NT2/D1 (cell line): ENCODE measurements at regions not wholly inside any gene's neighbourhood (a gene's known extent, or its start where the extent isn't known, plus 50 kb on each side); places are given as distances from the start of the nearest gene placed in this dataset.

Experiments used
- DNase-seq: peaks from one replicate; pipeline ENCODE4 v3.0.0-alpha.2; 2011; ENCODE audit warnings: low read depth, low spot score
- H3K27me3 ChIP-seq: 2 replicates; pipeline ENCODE4 v1.6.0; 2011; ENCODE audit warnings: mild to moderate bottlenecking; ENCODE audit not compliant: insufficient read length, insufficient read depth
- H3K36me3 ChIP-seq: 2 replicates; pipeline ENCODE4 v1.6.1; 2011; ENCODE audit warnings: mild to moderate bottlenecking, low read length, mixed read lengths; ENCODE audit not compliant: insufficient read depth, insufficient read length
- H3K4me1 ChIP-seq: 2 replicates; pipeline ENCODE4 v1.5.1; 2011; ENCODE audit not compliant: insufficient read depth, insufficient read length
- H3K4me3 ChIP-seq: 2 replicates; pipeline ENCODE4 v1.5.1; 2011; ENCODE audit warnings: low read depth; ENCODE audit not compliant: insufficient read length
- H3K9ac ChIP-seq: 2 replicates; pipeline ENCODE4 v1.6.0; 2011; ENCODE audit warnings: low read depth; ENCODE audit not compliant: insufficient read length
- H3K9me3 ChIP-seq: 2 replicates; pipeline ENCODE4 v1.5.1; 2011; ENCODE audit warnings: mild to moderate bottlenecking, low read length; ENCODE audit not compliant: insufficient read depth
- SUZ12 ChIP-seq: IDR thresholded peaks from 2 replicates; pipeline ENCODE4 v1.6.1; 2011; ENCODE audit not compliant: insufficient read length, insufficient read depth; ENCODE audit errors: extremely low read depth
- YY1 ChIP-seq: IDR thresholded peaks from 2 replicates; pipeline ENCODE4 v1.6.1; 2011; ENCODE audit not compliant: insufficient read length, insufficient read depth
- ZNF274 ChIP-seq: IDR thresholded peaks from 2 replicates; pipeline ENCODE4 v1.6.1; 2011; ENCODE audit warnings: mild to moderate bottlenecking, low read depth, low read length

GRCh38 chr18:29838556-29838955, 1204.0 kb downstream of the DSC3 start:
- no peaks in the 10 kb centered on the region for H3K9me3 ChIP-seq
- TF ChIP-seq ZNF274 = no peak
- TF ChIP-seq SUZ12 = no peak
- TF ChIP-seq YY1 = no peak
- DNase-seq = no peak

GRCh38 chr18:29823671-29824070, 1218.9 kb downstream of the DSC3 start:
- Histone ChIP-seq H3K9ac (no peak overlapping the region), H3K4me3 (no peak overlapping the region), H3K4me1 (no peaks in the 10 kb centered on the region), H3K27me3 (no peaks in the 10 kb centered on the region), H3K9me3 (no peaks in the 10 kb centered on the region), H3K36me3 (no peaks in the 10 kb centered on the region)
- no peak for DNase-seq
- TF ChIP-seq YY1 (no peak), ZNF274 (no peak), SUZ12 (no peak)

More at GRCh38 chr18:29838556-29838955, 1204.0 kb downstream of the DSC3 start:
- Histone ChIP-seq H3K4me1 (no peaks in the 10 kb centered on the region), H3K36me3 (no peaks in the 10 kb centered on the region), H3K9ac (no peak overlapping the region), H3K27me3 (no peaks in the 10 kb centered on the region), H3K4me3 (no peak overlapping the region)

DNA sequence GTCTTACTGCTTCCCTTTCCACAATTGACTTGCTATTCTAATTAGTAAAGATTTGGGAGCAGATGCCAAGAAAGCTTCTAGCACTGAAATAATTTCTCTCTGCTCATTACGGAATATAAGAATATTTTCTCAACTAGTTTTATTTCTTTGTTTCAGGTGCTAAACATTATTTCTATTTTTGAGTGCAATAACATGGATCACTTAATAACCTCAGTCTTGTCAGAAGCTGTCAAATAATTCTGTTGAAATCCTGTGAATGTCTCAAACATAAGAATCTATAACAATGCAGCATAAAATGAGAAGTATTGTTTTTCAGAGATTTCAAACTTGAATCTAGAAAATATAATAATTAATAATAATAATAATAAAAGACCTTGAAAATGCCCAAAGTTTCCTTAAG, 1221.0 kb downstream of the DSC3 start:
- no peak for TF ChIP-seq YY1
- TF ChIP-seq SUZ12 = no peak
- no peak for TF ChIP-seq ZNF274
- no peak for DNase-seq

GRCh38 chr18:29811519-29811918, 1231.0 kb downstream of the DSC3 start:
- no peaks in the 10 kb centered on the region for H3K9me3 ChIP-seq
- H3K4me1 ChIP-seq = no peaks in the 10 kb centered on the region
- H3K9ac ChIP-seq = no peak overlapping the region
- H3K27me3 ChIP-seq = no peaks in the 10 kb centered on the region
- no peak for TF ChIP-seq SUZ12
- TF ChIP-seq YY1 = no peak
- no peak for TF ChIP-seq ZNF274
- no peak for DNase-seq
- H3K4me3 ChIP-seq = no peak overlapping the region
- no peaks in the 10 kb centered on the region for H3K36me3 ChIP-seq

More for the DNA sequence above, 1221.0 kb downstream of the DSC3 start:
- Histone ChIP-seq H3K4me1 (no peaks in the 10 kb centered on the region), H3K27me3 (no peaks in the 10 kb centered on the region), H3K9me3 (no peaks in the 10 kb centered on the region), H3K9ac (no peak overlapping the region), H3K4me3 (no peak overlapping the region), H3K36me3 (no peaks in the 10 kb centered on the region)

DNA sequence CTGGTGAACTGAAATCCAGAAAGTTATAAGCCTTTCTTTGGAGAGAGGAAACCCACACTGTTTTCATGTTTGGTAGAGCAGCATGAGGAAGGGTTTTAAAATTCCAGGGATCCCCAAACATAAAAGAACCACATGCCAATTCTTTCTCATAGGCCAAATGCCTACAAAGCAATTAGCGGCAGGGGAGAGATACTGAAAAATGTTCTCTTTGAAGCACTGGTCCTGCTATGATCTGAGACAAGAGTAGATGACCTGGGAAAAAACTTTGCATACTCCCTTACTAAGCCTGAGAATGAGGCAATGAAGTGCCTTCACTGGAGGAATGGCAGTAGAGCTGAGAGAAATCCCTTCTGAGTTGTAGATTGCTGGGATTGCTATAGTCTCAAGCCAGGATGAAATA, 1261.7 kb downstream of the DSC3 start:
- H3K4me1 ChIP-seq = no peaks in the 10 kb centered on the region
- no peaks in the 10 kb centered on the region for H3K27me3 ChIP-seq
- DNase-seq = peak; percentile 0
- H3K9me3 ChIP-seq = no peaks in the 10 kb centered on the region
- H3K36me3 ChIP-seq = no peaks in the 10 kb centered on the region
- H3K4me3 ChIP-seq = no peak overlapping the region
- no peak overlapping the region for H3K9ac ChIP-seq
- no peak for TF ChIP-seq YY1

DNA sequence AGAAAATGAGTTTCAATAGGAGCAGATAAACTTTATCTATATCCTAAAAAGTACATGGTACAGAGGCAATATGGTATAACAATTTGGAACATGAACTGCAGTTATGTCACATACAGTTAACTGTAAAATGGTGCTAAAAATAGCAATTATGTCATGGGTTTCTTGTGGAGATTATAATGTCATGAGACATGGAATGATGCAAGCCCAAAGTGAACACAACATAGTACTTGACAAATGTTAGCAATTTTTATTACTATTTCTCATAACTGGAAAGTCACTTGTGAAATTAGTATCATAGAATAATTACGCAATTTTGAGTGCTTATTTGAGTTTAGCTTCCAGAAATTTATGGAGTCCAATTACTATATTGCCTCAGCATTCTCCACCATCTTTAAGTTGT, 1263.4 kb downstream of the DSC3 start:
- Histone ChIP-seq H3K9me3 (no peaks in the 10 kb centered on the region), H3K27me3 (no peaks in the 10 kb centered on the region), H3K9ac (no peak overlapping the region), H3K4me3 (no peak overlapping the region), H3K4me1 (no peaks in the 10 kb centered on the region), H3K36me3 (no peaks in the 10 kb centered on the region)
- TF ChIP-seq ZNF274 (no peak), YY1 (no peak), SUZ12 (no peak)
- no peak for DNase-seq

DNA sequence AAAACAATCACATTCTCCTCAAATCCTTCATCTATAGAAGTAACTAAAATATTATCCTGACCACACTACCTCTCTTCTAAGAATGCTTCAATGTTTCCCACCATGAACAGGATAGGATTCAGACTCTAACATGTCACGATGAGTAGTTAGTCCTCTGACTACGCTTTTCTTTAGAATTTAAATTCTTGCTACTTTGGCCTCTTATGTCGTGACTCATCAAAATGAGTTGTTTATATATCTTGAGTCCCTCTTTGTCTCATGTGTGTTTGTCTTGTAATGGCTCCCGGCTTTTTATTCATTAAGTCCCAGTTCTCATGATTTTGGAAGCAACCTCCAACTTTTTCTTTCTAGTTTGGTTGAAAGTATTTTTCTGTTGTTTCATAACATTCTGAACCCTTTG, 1289.2 kb downstream of the DSC3 start:
- no peaks in the 10 kb centered on the region for H3K4me1 ChIP-seq
- no peaks in the 10 kb centered on the region for H3K9me3 ChIP-seq
- no peaks in the 10 kb centered on the region for H3K27me3 ChIP-seq
- H3K36me3 ChIP-seq = no peaks in the 10 kb centered on the region
- H3K9ac ChIP-seq = no peak overlapping the region
- TF ChIP-seq SUZ12 (no peak), YY1 (no peak), ZNF274 (no peak)
- DNase-seq = no peak
- H3K4me3 ChIP-seq = no peak overlapping the region

DNA sequence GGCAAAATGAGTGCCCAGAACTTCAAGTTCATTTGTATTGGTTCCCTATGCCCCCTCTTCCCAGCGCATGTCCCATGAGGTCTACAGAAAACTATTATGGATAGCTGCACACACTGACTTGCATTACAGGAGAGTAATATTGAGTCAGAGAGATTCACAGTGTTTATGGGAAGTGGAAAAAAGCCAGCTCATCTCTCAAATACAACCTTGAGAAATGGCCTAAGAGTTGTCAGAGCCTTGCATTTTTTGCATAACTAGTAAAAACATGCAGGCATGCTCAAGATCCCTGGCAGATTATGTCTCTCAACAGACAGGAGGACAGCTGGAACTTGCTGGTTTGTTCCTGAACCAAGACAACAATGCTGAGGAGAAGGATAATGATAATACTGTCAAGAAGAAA, 1292.8 kb downstream of the DSC3 start:
- TF ChIP-seq YY1 (no peak), ZNF274 (no peak), SUZ12 (no peak)

More for the DNA sequence above, 1292.8 kb downstream of the DSC3 start:
- Histone ChIP-seq H3K27me3 (no peaks in the 10 kb centered on the region), H3K9me3 (no peaks in the 10 kb centered on the region), H3K9ac (no peak overlapping the region), H3K36me3 (no peaks in the 10 kb centered on the region), H3K4me1 (no peaks in the 10 kb centered on the region), H3K4me3 (no peak overlapping the region)
- no peak for DNase-seq
